Inferior parietal cortex (tissue), 1 donor: ENCODE measurements at regions not wholly inside any gene's neighbourhood (a gene's known extent, or its start where the extent isn't known, plus 50 kb on each side); places are given as distances from the start of the nearest gene placed in this dataset.
A peak's percentile ranks its signal among the peaks of the same experiment; 100 is the strongest.
"Not testable (repeated sequence)": the region's sequence is repeated elsewhere in the genome, so short reads cannot be mapped to it uniquely, and the experiment has no call there.

Source experiments
- DNase-seq: peaks from one replicate; pipeline ENCODE4 v3.0.0-alpha.2; 2016; ENCODE audit errors: extremely low spot score

DNA sequence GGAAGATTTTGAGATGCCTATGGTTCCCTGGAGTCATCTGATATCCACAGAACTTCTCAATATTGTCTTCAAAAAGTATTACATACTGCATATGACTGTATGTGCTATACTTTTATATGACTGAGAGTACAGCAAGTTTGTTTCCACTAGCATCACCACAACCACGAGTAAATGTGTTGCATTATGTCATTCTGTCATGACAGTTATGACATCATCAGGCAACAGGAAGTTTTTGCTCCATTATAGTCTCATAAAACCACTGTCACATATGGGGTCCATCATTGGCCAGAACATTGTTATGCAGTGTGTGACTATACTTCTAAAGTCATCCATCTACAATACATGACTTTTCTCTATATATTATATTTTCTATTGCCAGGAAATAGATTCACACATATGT lies 831.7 kb downstream of the SEMA5A start:
- no peak for DNase-seq

DNA sequence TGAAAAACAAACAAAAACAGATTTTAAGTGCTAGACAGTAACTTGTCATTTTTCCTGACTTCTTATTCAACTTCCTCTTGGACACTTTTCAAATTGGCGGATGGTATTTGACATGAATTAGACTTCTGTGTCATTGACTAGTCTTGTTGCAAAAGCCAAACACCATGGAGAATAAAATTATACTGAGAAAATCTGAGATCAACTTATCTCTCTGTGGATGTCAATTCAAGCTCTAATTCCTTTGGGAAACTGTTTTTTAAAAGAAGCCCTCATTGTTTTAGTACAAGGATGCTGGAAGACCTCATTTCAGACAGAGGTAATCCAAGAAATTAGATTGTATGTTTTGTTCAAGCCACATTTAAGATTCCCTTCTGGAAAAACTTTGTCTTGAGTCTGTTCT lies 831.0 kb downstream of the SEMA5A start:
- DNase-seq, result no peak

DNA sequence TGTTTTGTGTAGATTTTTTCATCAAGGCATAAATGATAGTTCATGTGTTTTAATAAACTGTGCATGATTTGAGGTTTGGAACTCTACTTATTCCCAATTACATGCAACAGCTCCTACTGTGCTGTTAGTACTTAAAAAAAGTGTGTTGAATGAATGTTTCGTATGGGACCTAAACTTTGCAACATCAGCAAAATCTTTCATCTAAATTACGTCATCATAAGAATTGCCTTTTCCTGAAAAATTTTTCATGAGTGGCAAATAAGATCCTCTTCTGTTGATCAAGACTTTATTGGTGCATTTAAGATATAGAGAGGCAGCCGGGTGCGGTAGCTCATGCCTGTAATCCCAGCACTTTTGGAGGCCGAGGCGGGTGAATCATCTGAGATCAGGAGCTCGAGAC lies 826.1 kb downstream of the SEMA5A start:
- no peak for DNase-seq

- DNase-seq, result no peak
These were observed 825.4 kb downstream of the SEMA5A start for GRCh38 chr5:8720506-8720905.

DNA sequence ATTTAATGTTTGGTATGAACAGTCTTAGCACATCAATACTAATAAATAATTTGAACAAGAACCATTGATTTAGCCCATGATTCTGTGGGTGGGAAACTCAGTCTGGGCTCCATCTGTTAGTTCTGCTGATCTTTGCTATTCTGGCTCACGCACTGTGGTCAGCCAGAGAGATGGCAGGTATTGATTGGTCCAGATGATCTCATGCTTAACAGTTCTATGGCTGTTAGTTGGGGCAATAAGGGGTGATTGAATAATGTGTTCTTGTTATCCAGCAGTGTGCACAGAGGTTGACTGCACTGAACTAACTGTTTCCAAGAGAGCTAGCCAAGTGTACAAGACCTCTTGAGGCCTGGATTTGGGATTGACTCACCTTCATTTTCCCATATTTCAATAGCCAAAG lies 824.3 kb downstream of the SEMA5A start:
- no peak for DNase-seq

- DNase-seq, result no peak
These were observed 819.4 kb downstream of the SEMA5A start for GRCh38 chr5:8726383-8727036.

GRCh38 chr5:8727396-8727795 lies 818.5 kb downstream of the SEMA5A start:
- DNase-seq, result no peak

DNA sequence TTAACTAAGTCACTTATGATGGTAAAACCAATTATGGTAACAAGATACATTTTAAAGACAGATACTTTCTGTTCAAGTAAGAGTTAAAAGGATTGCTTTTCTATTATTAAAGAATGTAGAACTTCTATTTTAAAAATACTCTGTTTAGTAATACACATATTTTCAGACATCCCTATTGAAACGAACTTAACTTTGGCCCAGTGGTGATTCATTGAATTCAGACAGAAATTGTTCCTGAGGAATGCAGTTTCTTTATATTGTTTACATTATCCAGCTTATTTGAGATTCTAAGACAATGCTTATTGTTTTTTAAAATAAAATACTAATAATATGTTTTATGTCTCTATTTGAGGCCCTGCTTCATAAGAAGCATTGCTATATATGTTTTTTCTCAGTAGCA lies 816.4 kb downstream of the SEMA5A start:
- DNase-seq, result no peak

DNA sequence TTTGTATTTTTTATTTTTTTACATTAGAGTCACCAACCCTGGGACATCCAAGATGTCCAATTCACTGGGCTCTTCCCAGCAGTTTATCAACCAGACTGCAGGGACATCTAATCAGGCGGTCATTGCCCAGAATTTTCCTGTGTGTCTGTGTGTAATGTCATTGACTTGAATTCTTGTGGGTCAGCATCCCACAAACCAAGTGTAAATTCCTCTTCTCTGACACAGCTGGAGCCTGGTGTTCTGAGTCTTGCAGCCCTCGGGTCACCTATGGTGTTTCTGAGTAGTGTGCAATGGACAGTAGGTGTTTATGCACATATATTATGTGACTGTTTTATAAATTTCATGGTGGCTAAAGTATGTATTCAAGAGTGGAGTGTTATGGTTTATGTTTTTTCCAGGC lies 815.7 kb downstream of the SEMA5A start:
- DNase-seq, result no peak

DNA sequence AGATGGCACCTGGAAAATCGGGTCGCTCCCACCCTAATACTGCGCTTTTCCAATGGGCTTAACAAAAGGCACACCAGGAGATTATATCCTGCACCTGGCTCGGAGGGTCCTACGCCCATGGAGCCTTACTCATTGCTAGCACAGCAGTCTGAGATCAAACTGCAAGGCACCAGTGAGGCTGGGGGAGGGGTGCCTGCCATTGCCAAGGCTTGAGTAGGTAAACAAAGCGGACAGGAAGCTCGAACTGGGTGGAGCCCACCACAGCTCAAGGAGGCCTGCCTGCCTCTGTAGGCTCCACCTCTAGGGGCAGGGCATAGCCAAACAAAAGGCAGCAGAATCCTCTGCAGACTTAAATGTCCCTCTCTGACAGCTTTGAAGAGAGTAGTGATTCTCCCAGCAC lies 814.8 kb downstream of the SEMA5A start:
- DNase-seq, result not testable (repeated sequence)

- DNase-seq, result no peak
These were observed 805.3 kb downstream of the SEMA5A start for GRCh38 chr5:8740595-8740994.

DNA sequence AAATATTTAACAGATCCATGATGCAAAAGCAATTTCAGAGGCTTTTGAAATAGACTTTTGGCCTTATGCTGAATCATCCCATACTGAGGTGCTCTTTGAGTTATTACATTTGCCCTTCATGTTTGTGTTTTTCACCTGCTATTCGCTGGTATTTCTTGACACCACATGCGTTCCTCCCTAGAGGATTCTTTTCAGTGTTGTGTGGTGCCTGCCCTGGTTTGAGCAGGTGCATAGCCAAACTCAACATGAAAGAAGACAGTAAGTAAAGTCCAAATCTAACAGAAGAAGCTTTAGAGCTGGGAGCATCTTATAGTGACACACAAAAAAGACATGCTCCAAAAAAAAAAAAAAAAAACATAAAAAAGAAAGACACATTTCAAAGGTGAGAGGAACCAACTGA lies 796.3 kb downstream of the SEMA5A start:
- no peak for DNase-seq

DNA sequence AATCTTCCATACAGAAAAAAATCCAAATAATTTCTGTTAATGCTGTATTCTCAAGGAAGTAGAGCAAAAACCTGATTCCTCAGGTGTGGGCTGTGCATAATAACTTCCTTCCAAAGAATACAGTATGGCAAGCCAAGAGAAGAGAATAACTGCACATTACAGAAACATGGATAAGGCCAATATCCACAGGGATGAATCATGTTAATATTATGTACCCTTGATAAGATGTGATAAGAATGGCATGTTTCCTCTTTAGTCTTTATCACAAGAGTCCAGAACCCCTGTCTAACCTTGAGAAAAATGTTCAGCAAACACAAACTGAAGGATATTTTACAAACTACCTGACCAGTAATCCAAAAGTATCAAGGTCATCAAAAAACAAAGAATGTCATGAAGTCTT lies 795.8 kb downstream of the SEMA5A start:
- DNase-seq, result no peak

DNA sequence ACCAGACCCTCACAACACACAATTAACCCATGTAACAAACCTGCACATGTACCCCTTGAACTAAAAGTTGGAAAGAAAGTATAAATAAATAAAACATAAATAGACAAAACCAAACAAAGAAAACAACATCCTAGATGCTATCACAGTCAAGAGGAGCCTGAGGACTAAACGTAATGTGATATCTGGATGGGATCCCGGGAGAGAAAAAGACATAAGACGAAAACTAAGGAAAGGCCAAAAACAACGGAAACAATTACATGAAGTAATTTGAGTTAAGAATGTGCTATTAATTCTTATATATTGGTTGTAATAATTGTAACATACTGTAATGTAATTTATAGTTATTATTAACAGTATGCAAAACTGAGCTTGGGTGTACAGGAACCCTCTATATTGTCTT lies 793.9 kb downstream of the SEMA5A start:
- DNase-seq, result no peak

DNA sequence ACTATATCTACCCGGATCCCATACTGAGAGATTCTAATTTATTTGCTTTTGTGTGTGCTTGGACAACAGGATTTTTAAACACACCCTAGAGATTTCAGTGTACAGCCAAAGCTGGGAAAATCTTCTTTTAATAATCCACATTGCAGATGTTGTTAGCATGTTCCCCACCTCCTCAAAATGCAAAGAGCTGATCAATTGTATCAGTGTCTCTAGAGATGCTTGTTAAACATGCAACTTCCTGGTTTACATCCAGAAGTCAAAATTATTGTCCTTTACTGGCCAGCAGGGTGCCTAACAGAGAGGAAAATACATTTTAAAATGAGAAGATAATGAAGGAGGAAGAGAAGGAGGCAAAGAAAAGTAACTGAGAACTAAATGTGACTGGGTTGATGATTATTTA lies 793.3 kb downstream of the SEMA5A start:
- DNase-seq, result no peak

- DNase-seq, result peak; percentile 76
These were observed 789.3 kb downstream of the SEMA5A start for GRCh38 chr5:8756498-8757084.

- DNase-seq, result no peak
These were observed 780.0 kb downstream of the SEMA5A start for GRCh38 chr5:8765886-8766285.

DNA sequence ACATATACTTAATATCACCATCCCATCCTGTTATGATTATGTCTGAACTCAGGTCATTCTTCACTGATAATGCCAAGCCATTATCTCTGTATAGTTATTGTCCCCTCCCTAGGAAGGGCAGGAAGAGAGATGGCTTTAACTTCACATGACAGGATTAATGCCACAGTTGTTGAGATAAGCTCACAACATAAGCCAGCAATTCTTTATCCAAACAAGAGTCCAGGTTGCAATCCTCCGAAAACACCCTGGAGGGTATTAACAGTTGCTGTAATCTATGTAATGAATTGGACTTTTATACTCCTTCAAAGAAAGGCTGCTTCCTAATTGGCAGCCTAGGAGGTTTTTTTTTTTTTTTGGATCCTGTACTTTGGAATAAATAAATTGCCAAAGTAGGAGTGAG lies 779.4 kb downstream of the SEMA5A start:
- no peak for DNase-seq

DNA sequence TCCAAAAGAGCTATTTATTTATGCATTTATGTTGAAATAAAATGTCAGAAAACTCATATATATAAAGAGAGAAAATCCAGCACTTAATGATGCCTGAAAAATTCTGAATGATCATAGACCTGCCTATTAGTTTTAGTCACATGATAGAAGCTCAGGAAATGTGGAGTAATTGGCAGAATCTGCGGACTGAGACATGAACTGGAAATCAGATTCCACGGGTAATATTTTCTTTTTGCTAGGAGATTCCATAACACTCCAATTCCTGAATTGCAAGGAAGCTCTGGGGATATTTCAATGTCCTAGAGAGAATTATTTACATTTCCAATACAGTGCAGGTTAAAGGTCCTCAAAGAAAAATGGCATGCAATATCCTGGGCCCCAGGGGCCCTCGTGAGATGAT lies 778.8 kb downstream of the SEMA5A start:
- DNase-seq, result no peak

- DNase-seq, result no peak
These were observed 778.1 kb downstream of the SEMA5A start for GRCh38 chr5:8767746-8768145.

DNA sequence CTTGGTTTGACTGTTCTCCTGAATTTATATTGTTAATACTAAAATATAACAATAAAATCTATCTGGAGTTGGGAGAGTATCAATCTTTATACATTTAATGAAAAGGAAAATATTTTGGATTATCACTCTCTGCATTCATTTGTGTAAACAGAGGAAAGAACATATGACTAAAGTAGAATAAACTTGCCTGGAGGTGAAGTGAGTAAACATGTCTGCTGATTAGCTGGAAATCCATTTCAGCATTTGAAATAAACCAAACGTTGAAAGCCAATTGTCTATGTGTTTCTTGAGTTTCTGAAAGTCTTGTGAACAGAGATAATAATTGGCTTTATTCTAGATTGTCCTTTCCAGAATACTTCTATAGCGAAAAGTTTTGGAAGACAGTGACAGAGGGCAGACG lies 776.2 kb downstream of the SEMA5A start:
- DNase-seq, result no peak

DNA sequence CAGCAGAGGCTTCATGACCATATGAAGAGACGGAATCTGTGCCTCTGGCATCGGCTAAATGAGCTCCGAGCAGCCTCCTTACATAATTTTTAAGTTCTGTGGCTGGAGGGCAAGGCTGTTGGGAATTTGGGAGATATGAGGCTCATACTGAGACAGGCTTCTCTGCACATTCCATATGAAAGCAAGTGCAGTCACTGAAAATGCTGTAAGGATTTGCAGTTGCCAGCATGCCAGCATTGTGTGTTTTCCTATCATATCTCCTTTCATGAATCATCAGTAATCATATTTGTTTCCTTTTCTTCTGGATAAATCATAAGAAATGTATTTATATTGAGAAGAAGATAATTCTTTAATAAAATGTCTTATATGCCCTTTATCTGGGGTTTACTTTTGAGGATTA lies 775.4 kb downstream of the SEMA5A start:
- no peak for DNase-seq

DNA sequence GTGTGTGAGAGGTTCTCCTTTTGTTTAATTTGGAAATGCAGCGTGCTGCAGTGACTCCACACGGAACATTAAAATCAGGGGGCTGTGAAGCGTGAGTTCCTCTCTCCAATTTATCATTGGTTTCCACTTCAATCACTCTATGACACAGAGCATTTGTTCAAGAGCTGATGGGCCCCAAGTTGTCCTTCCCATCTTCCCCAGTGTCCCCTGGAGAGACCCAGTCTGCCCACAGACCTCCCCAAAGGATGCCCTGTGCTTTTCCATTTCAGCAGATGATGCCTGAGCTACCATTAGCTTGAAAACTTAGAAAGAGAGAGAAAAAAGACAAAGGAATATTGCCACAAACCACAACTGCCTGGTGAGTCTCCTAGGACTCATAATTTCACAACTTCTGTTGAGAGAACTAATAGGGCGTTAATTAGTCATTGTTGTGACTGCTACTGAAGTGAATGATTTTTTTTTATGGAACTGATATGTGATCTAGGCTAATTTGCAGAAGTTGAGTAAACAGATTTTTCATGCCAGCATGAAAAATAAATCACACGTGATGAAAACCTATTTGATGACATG lies 772.7 kb downstream of the SEMA5A start:
- DNase-seq, result no peak

DNA sequence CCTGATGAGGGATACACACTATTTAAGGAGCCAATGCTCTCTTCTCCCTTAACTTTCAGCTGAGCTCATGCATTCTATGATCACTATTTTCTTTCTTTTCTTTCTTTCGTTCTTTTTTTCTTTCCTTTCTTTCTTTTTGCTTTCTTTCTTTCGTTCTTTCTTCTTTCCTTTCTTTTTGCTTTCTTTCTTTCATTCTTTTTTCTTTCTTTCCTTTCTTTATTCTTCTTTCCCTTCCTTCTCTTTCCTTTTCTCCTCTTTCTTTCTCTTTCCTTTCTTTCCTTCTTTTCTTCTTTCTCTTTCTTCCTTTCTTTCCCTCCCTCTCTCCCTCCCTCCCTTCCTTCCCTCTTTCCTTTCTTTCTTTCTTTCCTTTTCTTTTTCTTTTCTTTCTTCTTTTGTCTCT lies 761.2 kb downstream of the SEMA5A start:
- no peak for DNase-seq
